ENCODE measurements at regions not wholly inside any gene's neighbourhood (a gene's known extent, or its start where the extent isn't known, plus 50 kb on each side); places are given as distances from the start of the nearest gene placed in this dataset.
"Not testable (repeated sequence)": the region's sequence is repeated elsewhere in the genome, so short reads cannot be mapped to it uniquely, and the experiment has no call there.

- TF ChIP-seq, protein P1, sequence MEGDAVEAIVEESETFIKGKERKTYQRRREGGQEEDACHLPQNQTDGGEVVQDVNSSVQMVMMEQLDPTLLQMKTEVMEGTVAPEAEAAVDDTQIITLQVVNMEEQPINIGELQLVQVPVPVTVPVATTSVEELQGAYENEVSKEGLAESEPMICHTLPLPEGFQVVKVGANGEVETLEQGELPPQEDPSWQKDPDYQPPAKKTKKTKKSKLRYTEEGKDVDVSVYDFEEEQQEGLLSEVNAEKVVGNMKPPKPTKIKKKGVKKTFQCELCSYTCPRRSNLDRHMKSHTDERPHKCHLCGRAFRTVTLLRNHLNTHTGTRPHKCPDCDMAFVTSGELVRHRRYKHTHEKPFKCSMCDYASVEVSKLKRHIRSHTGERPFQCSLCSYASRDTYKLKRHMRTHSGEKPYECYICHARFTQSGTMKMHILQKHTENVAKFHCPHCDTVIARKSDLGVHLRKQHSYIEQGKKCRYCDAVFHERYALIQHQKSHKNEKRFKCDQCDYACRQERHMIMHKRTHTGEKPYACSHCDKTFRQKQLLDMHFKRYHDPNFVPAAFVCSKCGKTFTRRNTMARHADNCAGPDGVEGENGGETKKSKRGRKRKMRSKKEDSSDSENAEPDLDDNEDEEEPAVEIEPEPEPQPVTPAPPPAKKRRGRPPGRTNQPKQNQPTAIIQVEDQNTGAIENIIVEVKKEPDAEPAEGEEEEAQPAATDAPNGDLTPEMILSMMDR (IDR thresholded peaks at IDR 0.05), result not testable (repeated sequence)
- not testable (repeated sequence) for TF ChIP-seq POLR2A (IDR thresholded peaks at IDR 0.05); EP300 (IDR thresholded peaks at IDR 0.05; ENCODE audit: low read depth); POLR2AphosphoS5 (IDR thresholded peaks at IDR 0.05)
These were observed 97.0 kb upstream of the PLGLB2 start for GRCh38 chr2:87650837-87651236.
